ENCODE measurements at regions not wholly inside any gene's neighbourhood (a gene's known extent, or its start where the extent isn't known, plus 50 kb on each side); places are given as distances from the start of the nearest gene placed in this dataset.
"Not testable (repeated sequence)": the region's sequence is repeated elsewhere in the genome, so short reads cannot be mapped to it uniquely, and the experiment has no call there.

- Mint-ChIP-seq H3K4me1 (peaks cover 37% of the 10 kb centered on the region), H3K4me3 (no peak overlapping the region), H3K27ac (no peak overlapping the region), H3K36me3 (no peaks in the 10 kb centered on the region), H3K27me3 (peaks cover 45% of the 10 kb centered on the region), H3K9me3 (no peaks in the 10 kb centered on the region)
- ATAC-seq, result no peak
These were observed 122.9 kb upstream of the AFDN start for GRCh38 chr6:167703781-167704180.

- Mint-ChIP-seq H3K27ac (no peak overlapping the region), H3K36me3 (no peaks in the 10 kb centered on the region), H3K4me1 (peaks cover 30% of the 10 kb centered on the region), H3K27me3 (peaks cover 51% of the 10 kb centered on the region), H3K4me3 (no peak overlapping the region), H3K9me3 (no peaks in the 10 kb centered on the region)
- no peak for ATAC-seq
These were observed 122.3 kb upstream of the AFDN start for GRCh38 chr6:167704396-167704901.

- no peaks in the 10 kb centered on the region for H3K36me3 Mint-ChIP-seq
- peaks cover 60% of the 10 kb centered on the region for H3K27me3 Mint-ChIP-seq
- H3K4me3 Mint-ChIP-seq, result no peak overlapping the region
- H3K9me3 Mint-ChIP-seq, result no peaks in the 10 kb centered on the region
- peaks cover 22% of the 10 kb centered on the region for H3K4me1 Mint-ChIP-seq
- no peak overlapping the region for H3K27ac Mint-ChIP-seq
- no peak for ATAC-seq
These were observed 121.4 kb upstream of the AFDN start for GRCh38 chr6:167705211-167705750.

- ATAC-seq, result peak; percentile 76
- no peaks in the 10 kb centered on the region for H3K36me3 Mint-ChIP-seq
- peaks cover 17% of the 10 kb centered on the region for H3K4me1 Mint-ChIP-seq
- no peak overlapping the region for H3K27ac Mint-ChIP-seq
- peaks cover 72% of the 10 kb centered on the region for H3K27me3 Mint-ChIP-seq
- H3K9me3 Mint-ChIP-seq, result no peaks in the 10 kb centered on the region
- peak overlapping the region; percentile 23 for H3K4me3 Mint-ChIP-seq
These were observed 120.2 kb upstream of the AFDN start for GRCh38 chr6:167706313-167707109.

- no peaks in the 10 kb centered on the region for H3K36me3 Mint-ChIP-seq
- peak; percentile 35 for ATAC-seq
- H3K4me3 Mint-ChIP-seq, result no peak overlapping the region
- no peak overlapping the region for H3K27ac Mint-ChIP-seq
- peaks cover 17% of the 10 kb centered on the region for H3K4me1 Mint-ChIP-seq
- no peaks in the 10 kb centered on the region for H3K9me3 Mint-ChIP-seq
- H3K27me3 Mint-ChIP-seq, result peaks cover 86% of the 10 kb centered on the region
These were observed 118.8 kb upstream of the AFDN start for GRCh38 chr6:167707686-167708500.

GRCh38 chr6:167708501-167709094, 118.1 kb upstream of the AFDN start:
- Mint-ChIP-seq H3K27me3 (peaks cover 93% of the 10 kb centered on the region), H3K4me3 (no peak overlapping the region), H3K36me3 (no peaks in the 10 kb centered on the region), H3K4me1 (peaks cover 17% of the 10 kb centered on the region), H3K27ac (no peak overlapping the region), H3K9me3 (no peaks in the 10 kb centered on the region)
- ATAC-seq, result no peak

- Mint-ChIP-seq H3K4me1 (peaks cover 17% of the 10 kb centered on the region), H3K4me3 (no peak overlapping the region), H3K9me3 (no peaks in the 10 kb centered on the region), H3K27ac (no peak overlapping the region), H3K27me3 (peaks cover 99% of the 10 kb centered on the region), H3K36me3 (no peaks in the 10 kb centered on the region)
- ATAC-seq, result no peak
These were observed 117.5 kb upstream of the AFDN start for GRCh38 chr6:167709196-167709595.

- ATAC-seq, H3K27ac Mint-ChIP-seq, H3K36me3 Mint-ChIP-seq, H3K4me3 Mint-ChIP-seq, H3K9me3 Mint-ChIP-seq: not testable (repeated sequence)
- H3K4me1 Mint-ChIP-seq, result peaks cover 16% of the 10 kb centered on the region
- peaks cover 100% of the 10 kb centered on the region for H3K27me3 Mint-ChIP-seq
These were observed 116.9 kb upstream of the AFDN start for GRCh38 chr6:167709776-167710336.

GRCh38 chr6:167710363-167710920, 116.3 kb upstream of the AFDN start:
- Mint-ChIP-seq H3K27ac (no peak overlapping the region), H3K4me1 (peaks cover 10% of the 10 kb centered on the region), H3K4me3 (no peak overlapping the region), H3K36me3 (no peaks in the 10 kb centered on the region), H3K27me3 (peaks cover 97% of the 10 kb centered on the region), H3K9me3 (no peaks in the 10 kb centered on the region)
- no peak for ATAC-seq

GRCh38 chr6:167711211-167711610, 115.5 kb upstream of the AFDN start:
- no peak overlapping the region for H3K27ac Mint-ChIP-seq

GRCh38 chr6:167711768-167712730, 114.7 kb upstream of the AFDN start:
- Mint-ChIP-seq H3K36me3 (no peaks in the 10 kb centered on the region), H3K4me1 (no peaks in the 10 kb centered on the region), H3K27me3 (peaks cover 89% of the 10 kb centered on the region), H3K4me3 (no peak overlapping the region), H3K9me3 (no peaks in the 10 kb centered on the region), H3K27ac (no peak overlapping the region)
- ATAC-seq, result no peak

More at GRCh38 chr6:167711211-167711610, 115.5 kb upstream of the AFDN start:
- Mint-ChIP-seq H3K27me3 (peaks cover 97% of the 10 kb centered on the region), H3K4me1 (peaks cover 3% of the 10 kb centered on the region), H3K4me3 (no peak overlapping the region), H3K36me3 (no peaks in the 10 kb centered on the region), H3K9me3 (no peaks in the 10 kb centered on the region)
- ATAC-seq, result no peak

GRCh38 chr6:167712731-167713475, 113.8 kb upstream of the AFDN start:
- no peak overlapping the region for H3K4me3 Mint-ChIP-seq
- peaks cover 80% of the 10 kb centered on the region for H3K27me3 Mint-ChIP-seq
- H3K27ac Mint-ChIP-seq, result no peak overlapping the region
- no peaks in the 10 kb centered on the region for H3K36me3 Mint-ChIP-seq
- no peaks in the 10 kb centered on the region for H3K9me3 Mint-ChIP-seq
- no peak for ATAC-seq
- no peaks in the 10 kb centered on the region for H3K4me1 Mint-ChIP-seq

- Mint-ChIP-seq H3K4me3 (no peak overlapping the region), H3K27ac (no peak overlapping the region), H3K4me1 (no peaks in the 10 kb centered on the region), H3K9me3 (peaks cover 2% of the 10 kb centered on the region), H3K27me3 (peaks cover 77% of the 10 kb centered on the region), H3K36me3 (no peaks in the 10 kb centered on the region)
- no peak for ATAC-seq
These were observed 112.6 kb upstream of the AFDN start for GRCh38 chr6:167714152-167714551.

Measured in stimulated activated memory B cell treated with anti-CD40 and anti-IgM and Interleukin-4, amounts not matched to agents 10 μg/mL and 1 μg/mL and 100 μg/mL, for 72 hours (primary cell).